ENCODE measurements at regions not wholly inside any gene's neighbourhood (a gene's known extent, or its start where the extent isn't known, plus 50 kb on each side); places are given as distances from the start of the nearest gene placed in this dataset.

- Histone ChIP-seq H3K9me3 (ENCODE audit: low read depth, low read length, poor library complexity, severe bottlenecking) (no peaks in the 10 kb centered on the region), H3K4me3 (ENCODE audit: low read depth, low read length, poor library complexity, severe bottlenecking) (peak overlapping the region; percentile 49), H3K4me1 (ENCODE audit: insufficient read depth, low read length, poor library complexity, severe bottlenecking) (no peaks in the 10 kb centered on the region), H3K27me3 (replicated peaks; ENCODE audit: insufficient read depth, low read depth, low read length, poor library complexity) (no peaks in the 10 kb centered on the region), H3K36me3 (ENCODE audit: insufficient read depth, low read length, poor library complexity, severe bottlenecking) (no peaks in the 10 kb centered on the region), H3K27ac (ENCODE audit: low read depth, low read length, poor library complexity, severe bottlenecking) (no peak overlapping the region)
- ChIA-PET CTCF (no interaction called here), POLR2A (ENCODE audit: low non-redundant PET) (no interaction called here)
- no peak for DNase-seq (ENCODE audit: low spot score)
- BruUV-seq (replicated peaks) = no TSS peak
- intact Hi-C loops (cut with micrococcal nuclease; ENCODE audit: unreplicated experiment) = no loop called here
- TF ChIP-seq, protein P1, sequence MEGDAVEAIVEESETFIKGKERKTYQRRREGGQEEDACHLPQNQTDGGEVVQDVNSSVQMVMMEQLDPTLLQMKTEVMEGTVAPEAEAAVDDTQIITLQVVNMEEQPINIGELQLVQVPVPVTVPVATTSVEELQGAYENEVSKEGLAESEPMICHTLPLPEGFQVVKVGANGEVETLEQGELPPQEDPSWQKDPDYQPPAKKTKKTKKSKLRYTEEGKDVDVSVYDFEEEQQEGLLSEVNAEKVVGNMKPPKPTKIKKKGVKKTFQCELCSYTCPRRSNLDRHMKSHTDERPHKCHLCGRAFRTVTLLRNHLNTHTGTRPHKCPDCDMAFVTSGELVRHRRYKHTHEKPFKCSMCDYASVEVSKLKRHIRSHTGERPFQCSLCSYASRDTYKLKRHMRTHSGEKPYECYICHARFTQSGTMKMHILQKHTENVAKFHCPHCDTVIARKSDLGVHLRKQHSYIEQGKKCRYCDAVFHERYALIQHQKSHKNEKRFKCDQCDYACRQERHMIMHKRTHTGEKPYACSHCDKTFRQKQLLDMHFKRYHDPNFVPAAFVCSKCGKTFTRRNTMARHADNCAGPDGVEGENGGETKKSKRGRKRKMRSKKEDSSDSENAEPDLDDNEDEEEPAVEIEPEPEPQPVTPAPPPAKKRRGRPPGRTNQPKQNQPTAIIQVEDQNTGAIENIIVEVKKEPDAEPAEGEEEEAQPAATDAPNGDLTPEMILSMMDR (conservative IDR thresholded peaks at IDR 0.05; ENCODE audit: low read depth, low read length) = no peak
- no peak for TF ChIP-seq EZH2 (IDR thresholded peaks at IDR 0.05; ENCODE audit: borderline replicate concordance, low read depth, low read length, poor library complexity, severe bottlenecking)
These were observed 157.8 kb downstream of the TRIM27 start for GRCh38 chr6:28765978-28766351.

DNA sequence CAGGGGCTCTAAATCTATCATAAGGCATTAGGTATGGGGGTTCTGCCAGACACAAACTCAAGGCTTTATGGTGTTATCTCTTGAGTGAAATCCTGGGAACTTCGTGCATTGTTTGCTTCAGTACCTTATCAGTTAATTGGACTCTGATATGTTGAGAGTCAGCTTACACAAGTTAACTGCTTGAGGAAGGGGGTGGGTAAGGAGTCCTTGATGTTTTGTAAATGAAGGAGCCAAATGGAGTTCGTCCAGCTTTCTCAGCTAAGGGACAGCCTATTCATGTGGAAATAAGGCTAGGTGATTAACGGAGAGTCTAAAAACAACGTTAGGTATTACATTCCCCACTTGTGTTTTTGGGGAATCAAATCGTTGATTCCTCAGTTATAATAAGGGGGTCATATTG lies 157.4 kb downstream of the TRIM27 start:
- H3K9me3 ChIP-seq (ENCODE audit: low read depth, low read length, poor library complexity, severe bottlenecking) = no peaks in the 10 kb centered on the region
- TF ChIP-seq, protein P1 (conservative IDR thresholded peaks at IDR 0.05; ENCODE audit: low read depth, low read length) = no peak
- no peak for TF ChIP-seq EZH2 (IDR thresholded peaks at IDR 0.05; ENCODE audit: borderline replicate concordance, low read depth, low read length, poor library complexity, severe bottlenecking)
- no peaks in the 10 kb centered on the region for H3K36me3 ChIP-seq (ENCODE audit: insufficient read depth, low read length, poor library complexity, severe bottlenecking)
- no peak for DNase-seq (ENCODE audit: low spot score)
- H3K27me3 ChIP-seq (replicated peaks; ENCODE audit: insufficient read depth, low read depth, low read length, poor library complexity) = no peaks in the 10 kb centered on the region
- ChIA-PET CTCF (no interaction called here), POLR2A (ENCODE audit: low non-redundant PET) (no interaction called here)
- no peak overlapping the region for H3K27ac ChIP-seq (ENCODE audit: low read depth, low read length, poor library complexity, severe bottlenecking)
- intact Hi-C loops (cut with micrococcal nuclease; ENCODE audit: unreplicated experiment) = no loop called here
- H3K4me1 ChIP-seq (ENCODE audit: insufficient read depth, low read length, poor library complexity, severe bottlenecking) = no peaks in the 10 kb centered on the region
- no peak overlapping the region for H3K4me3 ChIP-seq (ENCODE audit: low read depth, low read length, poor library complexity, severe bottlenecking)
- no TSS peak for BruUV-seq (replicated peaks)

DNA sequence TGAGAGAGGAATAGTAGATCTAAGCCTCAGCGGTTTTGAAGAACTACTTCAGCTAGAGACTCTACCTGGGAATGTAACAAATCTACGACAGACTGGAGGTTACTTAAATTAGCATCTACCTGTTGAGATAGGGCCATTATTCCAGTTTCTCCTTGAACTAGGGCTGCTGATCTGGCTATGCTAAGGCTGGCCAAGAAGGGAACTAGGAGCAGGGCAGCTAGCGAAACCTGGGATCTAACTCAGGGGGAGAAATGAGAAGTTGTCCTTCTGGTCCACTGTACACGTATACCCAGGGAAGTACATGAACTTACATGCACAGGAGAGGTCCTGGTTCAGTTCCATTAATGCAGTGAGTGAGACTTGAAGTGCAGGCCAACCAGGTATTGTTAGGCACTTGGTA lies 156.7 kb downstream of the TRIM27 start:
- H3K27me3 ChIP-seq (replicated peaks; ENCODE audit: insufficient read depth, low read depth, low read length, poor library complexity) = no peaks in the 10 kb centered on the region
- CTCF ChIA-PET = no interaction called here
- intact Hi-C loops (cut with micrococcal nuclease; ENCODE audit: unreplicated experiment) = no loop called here

More for the DNA sequence above, 156.7 kb downstream of the TRIM27 start:
- no peak for DNase-seq (ENCODE audit: low spot score)
- no peak overlapping the region for H3K27ac ChIP-seq (ENCODE audit: low read depth, low read length, poor library complexity, severe bottlenecking)
- H3K9me3 ChIP-seq (ENCODE audit: low read depth, low read length, poor library complexity, severe bottlenecking) = no peaks in the 10 kb centered on the region
- POLR2A ChIA-PET (ENCODE audit: low non-redundant PET) = no interaction called here
- H3K4me1 ChIP-seq (ENCODE audit: insufficient read depth, low read length, poor library complexity, severe bottlenecking) = no peaks in the 10 kb centered on the region
- H3K36me3 ChIP-seq (ENCODE audit: insufficient read depth, low read length, poor library complexity, severe bottlenecking) = no peaks in the 10 kb centered on the region
- no TSS peak for BruUV-seq (replicated peaks)
- no peak overlapping the region for H3K4me3 ChIP-seq (ENCODE audit: low read depth, low read length, poor library complexity, severe bottlenecking)
- TF ChIP-seq, protein P1 (conservative IDR thresholded peaks at IDR 0.05; ENCODE audit: low read depth, low read length) = no peak
- TF ChIP-seq EZH2 (IDR thresholded peaks at IDR 0.05; ENCODE audit: borderline replicate concordance, low read depth, low read length, poor library complexity, severe bottlenecking) = no peak
